Spleen (tissue), 7 donors: ENCODE measurements at regions not wholly inside any gene's neighbourhood (a gene's known extent, or its start where the extent isn't known, plus 50 kb on each side); places are given as distances from the start of the nearest gene placed in this dataset.

Source experiments
- POLR2A ChIP-seq, 3 donors: fragments of 450-650 bp; IDR thresholded peaks; one replicate each; pipeline ENCODE4 v1.5.1; 2017; ENCODE audit warnings: antibody characterized with exemption in 3 of 3, mild to moderate bottlenecking in 1 of 3
- POLR2AphosphoS5 ChIP-seq, 3 donors: sonication (generic); formaldehyde crosslinking; IDR thresholded peaks; one replicate each; pipeline ENCODE4 v1.5.1; 2017; ENCODE audit warnings: antibody characterized with exemption in 3 of 3
- TF ChIP-seq, protein P1 (sequence below), 11 experiments: fragments of 200-600 bp in 7 of 11; fragments of 450-650 bp in 4 of 11; sonication (generic) in 4 of 11; IDR thresholded peaks in 8 of 11; conservative IDR thresholded peaks in 3 of 11; 1 replicate in 7 of 11; 2 replicates in 4 of 11; pipeline versions ENCODE4 v1.4.0 to v1.8.0; 2016 to 2021; ENCODE audit warnings: antibody characterized with exemption in 11 of 11, inconsistent platforms in 4 of 11, mild to moderate bottlenecking in 1 of 11
- donor health status: DM: no; HTN: no; CAD: no; lungs with moderate emphysema.
- donor health status: DM: no; HTN: no; CAD: no.
- donor health status: DM: no; HTN: no; CAD: no.

GRCh38 chr12:33587784-33588712, 148.4 kb upstream of the SYT10 start:
- TF ChIP-seq, protein P1, sequence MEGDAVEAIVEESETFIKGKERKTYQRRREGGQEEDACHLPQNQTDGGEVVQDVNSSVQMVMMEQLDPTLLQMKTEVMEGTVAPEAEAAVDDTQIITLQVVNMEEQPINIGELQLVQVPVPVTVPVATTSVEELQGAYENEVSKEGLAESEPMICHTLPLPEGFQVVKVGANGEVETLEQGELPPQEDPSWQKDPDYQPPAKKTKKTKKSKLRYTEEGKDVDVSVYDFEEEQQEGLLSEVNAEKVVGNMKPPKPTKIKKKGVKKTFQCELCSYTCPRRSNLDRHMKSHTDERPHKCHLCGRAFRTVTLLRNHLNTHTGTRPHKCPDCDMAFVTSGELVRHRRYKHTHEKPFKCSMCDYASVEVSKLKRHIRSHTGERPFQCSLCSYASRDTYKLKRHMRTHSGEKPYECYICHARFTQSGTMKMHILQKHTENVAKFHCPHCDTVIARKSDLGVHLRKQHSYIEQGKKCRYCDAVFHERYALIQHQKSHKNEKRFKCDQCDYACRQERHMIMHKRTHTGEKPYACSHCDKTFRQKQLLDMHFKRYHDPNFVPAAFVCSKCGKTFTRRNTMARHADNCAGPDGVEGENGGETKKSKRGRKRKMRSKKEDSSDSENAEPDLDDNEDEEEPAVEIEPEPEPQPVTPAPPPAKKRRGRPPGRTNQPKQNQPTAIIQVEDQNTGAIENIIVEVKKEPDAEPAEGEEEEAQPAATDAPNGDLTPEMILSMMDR (IDR thresholded peaks at IDR 0.05 in 8 of 11, conservative IDR thresholded peaks at IDR 0.05 in 3 of 11), result no peak
- no peak for TF ChIP-seq POLR2A (IDR thresholded peaks at IDR 0.05)
- no peak for TF ChIP-seq POLR2AphosphoS5 (IDR thresholded peaks at IDR 0.05)
